ENCODE measurements at regions not wholly inside any gene's neighbourhood (a gene's known extent, or its start where the extent isn't known, plus 50 kb on each side); places are given as distances from the start of the nearest gene placed in this dataset.

DNA sequence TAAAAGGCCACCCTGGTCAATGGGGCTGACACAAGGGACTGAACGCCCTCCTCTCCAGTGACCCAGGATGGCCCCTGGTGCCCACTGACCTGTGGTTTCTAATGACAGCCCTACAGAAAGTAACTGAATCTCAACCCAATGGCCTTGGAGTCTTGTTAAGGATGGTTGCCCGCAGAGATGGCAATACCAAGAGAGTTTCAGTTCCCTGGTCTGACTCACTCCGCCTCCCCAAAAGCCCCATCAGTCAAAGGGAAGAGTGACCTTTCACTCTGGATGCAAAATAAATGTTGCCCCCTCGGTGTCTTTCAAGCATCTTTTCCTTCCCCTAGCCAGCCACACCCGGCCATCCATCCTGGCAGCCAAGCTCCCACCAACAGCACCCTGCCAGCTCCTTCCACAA is 57.7 kb upstream of the ISX start:
- no peak overlapping the region for H3K27ac Mint-ChIP-seq
- no peak overlapping the region for H3K4me3 Mint-ChIP-seq
- peaks cover 18% of the 10 kb centered on the region for H3K27me3 Mint-ChIP-seq
- no peaks in the 10 kb centered on the region for H3K36me3 Mint-ChIP-seq (ENCODE audit: low read depth)
- no peaks in the 10 kb centered on the region for H3K4me1 Mint-ChIP-seq
- ATAC-seq (replicated peaks): no peak
- H3K9me3 Mint-ChIP-seq: peaks cover 3% of the 10 kb centered on the region

DNA sequence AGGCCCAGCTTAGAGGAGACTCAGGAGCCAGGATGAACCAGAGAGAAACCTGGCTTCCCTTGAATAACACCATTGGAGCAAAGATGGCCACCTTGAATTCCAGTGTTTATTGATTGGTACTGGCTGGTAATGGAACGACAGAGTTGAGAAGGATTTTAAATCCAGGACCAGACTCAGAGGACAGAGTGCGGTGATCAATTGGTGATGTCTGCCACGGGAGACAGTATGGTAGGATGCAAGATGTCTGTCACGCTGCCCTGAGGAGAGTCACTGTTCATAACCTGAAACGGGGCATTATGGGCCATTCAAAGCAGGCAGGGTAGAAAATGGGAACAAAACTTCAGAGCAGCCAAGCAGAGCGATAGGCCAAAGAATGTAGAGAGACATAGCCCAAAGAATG is 55.4 kb upstream of the ISX start:
- Mint-ChIP-seq H3K4me1 (no peaks in the 10 kb centered on the region), H3K4me3 (no peak overlapping the region), H3K36me3 (ENCODE audit: low read depth) (no peaks in the 10 kb centered on the region), H3K27me3 (peaks cover 13% of the 10 kb centered on the region), H3K27ac (no peak overlapping the region), H3K9me3 (no peaks in the 10 kb centered on the region)
- no peak for ATAC-seq (replicated peaks)

DNA sequence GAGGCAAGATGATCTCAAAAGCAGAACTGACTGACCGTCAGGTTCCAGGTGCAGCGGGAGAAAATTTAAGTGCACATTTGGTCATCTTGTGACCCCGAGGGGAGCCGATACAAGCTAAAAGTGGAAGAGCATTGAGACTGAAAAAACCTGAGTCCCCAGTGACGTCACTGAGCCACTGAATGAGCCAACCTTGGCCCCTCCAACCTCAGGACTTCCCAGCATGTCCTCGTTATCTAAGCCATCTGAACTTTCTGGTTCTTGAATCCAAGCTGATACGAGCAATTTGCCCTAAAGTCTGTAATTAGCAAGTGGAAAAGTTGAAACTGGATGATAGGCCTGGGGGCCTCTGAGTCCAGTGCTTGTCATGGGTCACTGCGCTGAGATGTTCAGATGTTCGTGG is 51.1 kb upstream of the ISX start:
- H3K36me3 Mint-ChIP-seq (ENCODE audit: low read depth): no peaks in the 10 kb centered on the region
- no peak overlapping the region for H3K27ac Mint-ChIP-seq
- H3K4me1 Mint-ChIP-seq: no peaks in the 10 kb centered on the region

More for the DNA sequence above, 51.1 kb upstream of the ISX start:
- H3K27me3 Mint-ChIP-seq: peaks cover 5% of the 10 kb centered on the region
- no peak overlapping the region for H3K4me3 Mint-ChIP-seq
- no peak for ATAC-seq (replicated peaks)
- H3K9me3 Mint-ChIP-seq: no peaks in the 10 kb centered on the region

Measured in activated T-helper 17 cell treated with anti-CD3 and anti-CD28 coated beads, Interleukin-2, amount 50 U/mL, for 72 hours (primary cell).